HUDEP-2 (cell line): ENCODE measurements at regions not wholly inside any gene's neighbourhood (a gene's known extent, or its start where the extent isn't known, plus 50 kb on each side); places are given as distances from the start of the nearest gene placed in this dataset.
A peak's percentile ranks its signal among the peaks of the same experiment; 100 is the strongest.
"Not testable (repeated sequence)": the region's sequence is repeated elsewhere in the genome, so short reads cannot be mapped to it uniquely, and the experiment has no call there.

Experiments used
- DNase-seq, 76 experiments: peaks; one replicate each; lab custom pipeline; 2025; ENCODE audit not compliant: unreplicated experiment in 76 of 76; lab: John Stamatoyannopoulos, UW

- DNase-seq: peak in 45 of 76 experiments; percentile 2 to 63 (median 26)
Observed at GRCh38 chr4:128461291-128462102, 173.9 kb upstream of the PGRMC2 start.

DNA sequence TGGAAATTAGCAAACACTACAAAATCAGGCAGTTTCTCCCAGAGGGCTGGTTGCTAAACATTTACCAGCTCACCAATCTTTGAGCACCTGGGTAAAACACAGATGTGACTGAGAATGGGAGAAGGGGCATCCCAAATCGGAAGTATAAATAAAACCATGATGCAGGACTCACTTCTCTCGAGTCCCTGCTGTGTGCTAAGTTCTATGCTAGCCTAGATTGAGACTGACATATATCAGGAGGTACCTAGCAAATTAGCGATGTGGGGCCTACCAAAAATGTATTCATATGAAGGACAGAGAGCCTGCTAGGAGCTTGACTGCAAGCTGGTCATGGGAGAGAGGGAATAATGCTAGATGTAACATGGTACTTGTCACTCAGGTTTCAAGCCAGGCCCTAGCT lies 171.9 kb upstream of the PGRMC2 start:
- no peak for DNase-seq

GRCh38 chr4:128458816-128459215 lies 171.2 kb upstream of the PGRMC2 start:
- no peak for DNase-seq

GRCh38 chr4:128457726-128458125 lies 170.1 kb upstream of the PGRMC2 start:
- DNase-seq: no peak

GRCh38 chr4:128456171-128456570 lies 168.6 kb upstream of the PGRMC2 start:
- no peak for DNase-seq

DNA sequence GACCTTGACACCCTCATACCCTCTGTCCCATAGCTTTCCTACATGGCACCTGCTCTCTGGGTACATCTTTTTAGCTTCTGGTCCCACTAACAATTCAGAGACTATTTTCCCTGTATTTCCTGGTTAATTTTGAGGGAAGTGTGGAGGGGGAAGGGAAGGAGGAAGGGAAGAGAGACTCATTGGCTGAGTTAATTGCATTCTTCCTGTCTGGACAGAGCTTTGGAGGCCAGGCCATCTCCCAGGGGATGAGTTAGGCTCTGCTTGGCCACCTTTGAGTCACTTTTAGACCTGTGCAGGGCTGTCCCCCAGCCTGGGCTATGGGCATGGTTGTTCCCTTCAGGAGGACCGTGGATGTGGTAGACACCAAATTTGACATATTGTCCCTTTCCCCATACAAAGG lies 167.9 kb upstream of the PGRMC2 start:
- no peak for DNase-seq

- peak in 17 of 76 experiments; percentile 1 to 16 (median 4) for DNase-seq
Observed at GRCh38 chr4:128454881-128455280, 167.3 kb upstream of the PGRMC2 start.

DNA sequence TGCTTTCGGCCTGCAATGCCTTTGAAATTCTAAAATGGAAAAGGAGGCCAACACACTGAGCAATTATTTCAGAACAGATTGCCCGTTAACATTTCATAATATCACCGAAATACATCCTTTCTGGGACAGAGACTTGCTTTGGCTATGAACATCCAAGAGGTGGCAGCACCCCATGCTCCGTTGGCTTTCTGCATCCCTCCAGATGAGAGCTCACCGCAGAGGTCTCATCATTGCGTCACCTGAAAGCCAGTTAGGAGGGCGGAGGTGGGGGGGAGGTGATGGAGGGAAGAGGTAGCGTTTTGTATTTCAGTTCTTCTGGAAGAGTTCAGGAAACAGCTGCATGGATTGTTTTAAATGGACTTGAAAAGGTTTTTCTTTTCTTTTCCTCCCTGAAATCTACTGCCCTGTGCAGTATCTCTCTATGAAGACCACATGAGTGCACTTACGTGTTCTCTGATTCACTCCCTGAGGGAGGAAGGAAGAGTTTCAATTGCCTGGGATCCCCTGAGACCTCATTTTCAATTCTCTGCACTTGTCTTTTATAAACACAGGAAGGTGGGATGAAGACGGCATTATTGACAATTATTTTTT lies 166.8 kb upstream of the PGRMC2 start:
- DNase-seq: peak in 70 of 76 experiments; percentile 5 to 84 (median 55)

DNA sequence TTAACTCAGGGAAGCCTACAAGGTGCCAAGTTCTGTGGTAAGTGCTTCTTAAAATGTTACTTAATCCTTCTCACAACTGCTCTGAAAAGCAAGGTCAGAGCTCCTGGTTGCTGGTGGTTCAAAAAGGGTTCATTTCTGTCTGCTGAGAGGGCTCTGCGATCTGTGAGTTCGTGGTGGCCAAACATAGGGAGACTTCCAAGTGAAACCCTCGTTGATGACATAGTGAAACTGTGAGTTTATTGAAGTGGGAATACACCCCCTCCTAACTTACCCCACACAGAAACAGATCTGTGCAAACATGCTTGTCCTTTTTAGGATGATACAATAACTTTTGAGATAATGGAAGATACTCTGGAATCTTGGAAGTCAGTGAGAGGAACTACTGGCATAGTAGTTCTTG lies 164.8 kb upstream of the PGRMC2 start:
- no peak for DNase-seq

DNA sequence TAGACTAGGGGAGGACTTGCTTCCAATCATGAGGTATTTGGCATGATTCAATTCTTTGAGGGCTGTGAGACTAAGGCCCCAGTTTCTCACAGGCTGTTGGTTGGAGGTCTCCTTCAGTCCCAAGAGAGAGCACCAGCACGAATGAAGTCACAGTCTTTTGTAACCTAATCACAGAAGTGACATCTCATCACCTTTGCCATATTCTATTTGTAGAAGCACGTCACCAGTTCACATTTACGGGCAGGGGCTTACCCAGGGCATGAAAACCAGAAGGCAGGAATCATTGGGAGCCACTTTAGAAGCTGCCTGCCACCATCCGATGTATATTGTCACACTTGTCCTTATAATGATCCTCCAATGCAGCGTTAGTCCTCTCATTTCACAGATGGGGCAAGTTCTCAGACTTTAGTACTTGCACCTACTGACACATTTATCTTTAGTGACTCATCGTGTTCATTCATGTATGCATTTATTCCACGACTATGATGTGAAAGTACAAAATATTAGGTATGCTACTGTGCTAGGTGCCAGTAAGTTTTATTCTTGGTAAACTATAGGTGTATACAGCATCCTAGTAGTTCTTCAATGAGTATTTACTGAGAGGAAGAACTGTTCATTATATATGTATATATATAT lies 163.8 kb upstream of the PGRMC2 start:
- DNase-seq: no peak

DNA sequence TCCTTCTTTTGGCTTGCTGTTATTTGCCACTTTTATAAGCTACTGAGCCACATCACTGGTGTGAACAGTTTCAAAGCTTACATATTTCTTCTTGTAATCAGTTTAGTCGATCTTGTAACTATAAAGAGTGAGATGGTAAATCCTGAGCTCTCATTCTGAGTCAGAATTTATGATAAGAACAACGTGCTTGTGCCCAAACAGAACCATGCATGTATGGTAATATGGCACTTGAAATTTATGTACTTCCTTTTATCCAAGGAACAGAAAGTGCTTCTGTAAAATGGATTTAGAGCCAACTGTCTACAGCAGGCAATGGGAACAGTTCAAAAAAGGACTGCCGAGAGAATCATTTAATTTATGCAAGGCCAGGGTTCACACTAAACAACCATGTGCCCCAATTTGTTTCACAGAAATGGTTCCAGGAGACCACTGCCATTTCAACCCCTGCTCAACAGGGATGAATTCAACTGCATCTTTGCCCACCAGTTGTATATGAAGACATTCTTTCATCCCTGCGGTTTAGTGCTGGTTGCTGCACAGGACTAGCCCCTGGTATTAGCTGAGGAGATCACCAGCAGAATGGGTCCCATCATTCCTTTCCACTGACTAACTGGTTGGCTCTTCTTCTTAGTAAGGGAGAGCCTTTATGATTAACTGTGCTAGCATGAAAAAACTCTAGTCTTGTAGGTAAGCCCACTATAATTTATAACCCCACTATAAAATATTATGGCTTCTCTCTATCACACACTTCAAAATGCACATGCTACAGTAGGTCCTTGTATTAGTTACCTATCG lies 162.9 kb upstream of the PGRMC2 start:
- no peak for DNase-seq

DNA sequence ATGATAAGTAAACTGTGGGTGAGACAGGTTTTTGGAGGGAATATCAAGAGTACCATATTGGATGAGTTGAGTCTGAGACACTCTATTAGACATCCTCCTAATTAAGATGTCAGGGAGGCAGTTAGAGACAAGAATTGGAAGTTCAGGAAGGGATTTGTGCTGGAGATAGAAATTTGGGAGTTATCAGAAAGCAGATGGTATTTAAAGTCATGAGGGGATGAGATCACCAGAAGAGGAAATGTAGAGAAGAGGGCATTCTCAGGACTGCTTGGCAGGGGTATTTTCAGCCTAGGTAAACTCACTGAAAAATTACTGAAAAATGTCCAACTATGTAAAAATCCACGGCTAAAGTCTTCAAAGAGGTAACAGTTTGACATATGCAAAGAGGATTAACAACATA lies 161.6 kb upstream of the PGRMC2 start:
- DNase-seq: no peak

DNA sequence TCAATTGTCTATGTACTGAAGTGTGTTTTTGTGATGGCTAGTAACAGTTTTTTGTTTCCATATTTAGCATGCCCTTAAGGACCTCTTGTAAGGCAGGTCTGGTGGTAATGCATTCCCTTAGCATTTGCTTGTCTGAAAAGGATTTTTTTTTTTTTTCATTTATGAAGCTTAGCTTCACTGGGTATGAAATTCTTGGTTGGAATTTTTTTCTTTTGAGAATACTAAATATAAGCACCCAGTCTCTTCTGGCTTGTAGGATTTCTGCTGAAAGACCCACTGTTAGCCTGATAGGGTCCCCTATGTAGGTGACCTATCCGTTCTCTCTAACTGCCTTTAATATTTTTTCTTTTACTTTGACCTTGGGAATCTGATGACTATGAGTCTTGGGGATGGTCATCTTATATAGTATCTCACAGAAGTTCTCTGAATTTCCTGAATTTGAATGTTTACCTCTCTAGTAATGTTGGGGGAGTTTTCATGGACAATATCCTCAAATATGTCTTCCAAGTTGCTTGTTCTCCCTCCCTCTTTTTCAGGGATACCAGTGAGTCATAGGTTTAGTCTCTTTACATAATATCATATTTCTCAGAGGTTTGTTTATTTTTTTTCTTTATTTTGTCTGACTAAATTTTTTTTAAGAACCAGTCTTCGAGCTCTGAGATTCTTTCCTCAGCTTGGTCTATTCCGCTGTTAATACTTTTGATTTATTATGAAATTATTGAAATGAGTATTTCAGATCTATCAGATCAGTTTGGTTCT lies 157.1 kb upstream of the PGRMC2 start:
- DNase-seq: no peak

GRCh38 chr4:128440923-128441322 lies 153.3 kb upstream of the PGRMC2 start:
- DNase-seq: no peak

DNA sequence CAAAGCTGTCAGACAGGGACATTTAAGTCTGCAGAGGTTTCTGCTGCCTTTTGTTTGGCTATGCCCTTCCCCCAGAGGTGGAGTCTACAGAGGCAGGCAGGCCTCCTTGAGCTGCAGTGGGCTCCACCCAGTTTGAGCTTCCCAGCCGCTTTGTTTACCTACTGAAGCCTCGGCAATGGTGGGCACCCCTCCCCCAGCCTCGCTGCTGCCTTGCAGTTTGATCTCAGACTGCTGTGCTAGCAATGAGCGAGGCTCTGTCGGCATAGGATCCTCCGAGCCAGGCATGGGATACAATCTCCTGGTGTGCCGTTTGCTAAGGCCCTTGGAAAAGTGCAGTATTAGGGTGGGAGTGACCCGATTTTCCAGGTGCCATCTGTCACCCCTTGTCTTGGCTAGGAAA lies 149.4 kb upstream of the PGRMC2 start:
- DNase-seq: not testable (repeated sequence)

DNA sequence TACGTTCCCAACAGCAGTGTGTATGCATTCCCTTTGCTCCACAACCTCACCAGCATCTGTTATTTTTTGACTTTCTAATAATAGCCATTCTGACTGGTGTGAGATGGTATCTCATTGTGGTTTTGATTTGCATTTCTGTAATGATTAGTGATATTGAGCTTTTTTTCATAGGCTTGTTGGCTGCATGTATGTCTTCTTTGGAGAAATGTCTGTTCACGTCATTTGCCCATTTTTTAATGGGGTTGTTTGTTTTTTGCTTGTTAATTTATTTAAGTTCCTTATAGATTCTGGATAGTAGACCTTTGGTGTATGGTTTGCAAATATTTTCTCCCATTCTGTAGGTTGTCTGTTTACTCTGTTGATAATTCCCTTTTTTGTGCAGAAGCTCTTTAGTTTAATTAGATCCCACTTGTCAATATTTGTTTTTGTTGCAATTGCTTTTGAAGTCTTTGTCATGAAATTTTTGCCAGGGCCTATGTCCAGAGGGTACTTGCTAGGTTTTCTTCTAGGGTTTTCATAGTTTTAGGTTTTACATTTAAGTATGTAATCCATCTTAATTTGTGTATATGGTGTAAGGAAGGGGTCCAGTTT lies 141.5 kb upstream of the PGRMC2 start:
- DNase-seq: not testable (repeated sequence)

GRCh38 chr4:128428397-128428796 lies 140.8 kb upstream of the PGRMC2 start:
- no peak for DNase-seq

DNA sequence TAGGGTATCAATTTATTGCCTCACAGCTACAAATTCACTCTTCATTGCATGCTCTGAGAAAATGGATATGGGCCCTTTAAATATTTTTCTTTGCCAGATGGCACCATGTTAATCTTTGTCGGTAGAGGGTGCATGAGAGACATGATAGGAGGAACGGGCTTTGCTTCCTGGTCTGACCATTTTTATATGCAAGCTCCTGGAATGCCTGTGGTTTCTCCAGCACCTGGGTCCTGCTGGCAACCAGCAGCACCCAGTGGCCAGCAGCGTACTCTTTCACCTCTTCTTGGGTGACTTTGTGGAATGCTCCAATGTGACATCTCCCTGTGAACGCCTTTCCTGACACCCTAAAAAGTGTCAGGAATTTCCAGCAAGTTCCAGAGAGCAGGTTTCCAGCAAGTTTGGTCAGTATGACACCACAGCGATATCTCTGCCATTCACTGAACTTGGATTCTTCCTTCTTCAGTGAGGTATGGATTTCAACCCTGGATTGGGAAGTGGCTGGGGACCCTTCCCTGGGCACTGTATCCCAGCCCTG lies 140.3 kb upstream of the PGRMC2 start:
- DNase-seq: peak in 45 of 76 experiments; percentile 0 to 60 (median 13)
